ENCODE measurements at regions not wholly inside any gene's neighbourhood (a gene's known extent, or its start where the extent isn't known, plus 50 kb on each side); places are given as distances from the start of the nearest gene placed in this dataset.

DNA sequence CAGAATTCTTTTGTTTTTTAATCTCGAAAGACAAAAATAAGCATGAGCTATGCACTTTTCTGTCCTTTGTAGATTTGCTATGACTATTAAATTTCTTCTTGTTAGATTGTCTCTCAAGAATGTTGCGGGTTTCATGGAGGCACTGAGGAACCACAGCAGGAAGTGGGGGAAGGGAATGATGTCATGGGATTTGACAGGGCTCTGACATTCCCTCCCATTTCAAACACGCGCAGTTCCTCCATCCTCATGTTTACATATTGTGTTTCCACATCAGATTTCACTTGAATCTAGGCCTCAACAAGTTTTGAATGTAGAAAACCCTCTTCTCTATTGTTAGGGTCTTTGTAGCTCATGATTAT lies 154.8 kb downstream of the PALM2AKAP2 start:
- H3K4me3 ChIP-seq (ENCODE audit: low read depth, low read length): no peak overlapping the region
- no peak overlapping the region for H3K4me2 ChIP-seq (ENCODE audit: low read length)
- H3K79me2 ChIP-seq: no peaks in the 10 kb centered on the region
- H3K36me3 ChIP-seq (ENCODE audit: control insufficient read depth, insufficient read depth, low read length): no peaks in the 10 kb centered on the region
- no peaks in the 10 kb centered on the region for H3K9me3 ChIP-seq (ENCODE audit: control insufficient read depth, low read length)
- no peak overlapping the region for H2AFZ ChIP-seq
- no peak overlapping the region for H3K9ac ChIP-seq
- no peaks in the 10 kb centered on the region for H3K27me3 ChIP-seq (ENCODE audit: control insufficient read depth, insufficient read depth, low read length)
- no peak overlapping the region for H3K27ac ChIP-seq
- TF ChIP-seq, protein P1, sequence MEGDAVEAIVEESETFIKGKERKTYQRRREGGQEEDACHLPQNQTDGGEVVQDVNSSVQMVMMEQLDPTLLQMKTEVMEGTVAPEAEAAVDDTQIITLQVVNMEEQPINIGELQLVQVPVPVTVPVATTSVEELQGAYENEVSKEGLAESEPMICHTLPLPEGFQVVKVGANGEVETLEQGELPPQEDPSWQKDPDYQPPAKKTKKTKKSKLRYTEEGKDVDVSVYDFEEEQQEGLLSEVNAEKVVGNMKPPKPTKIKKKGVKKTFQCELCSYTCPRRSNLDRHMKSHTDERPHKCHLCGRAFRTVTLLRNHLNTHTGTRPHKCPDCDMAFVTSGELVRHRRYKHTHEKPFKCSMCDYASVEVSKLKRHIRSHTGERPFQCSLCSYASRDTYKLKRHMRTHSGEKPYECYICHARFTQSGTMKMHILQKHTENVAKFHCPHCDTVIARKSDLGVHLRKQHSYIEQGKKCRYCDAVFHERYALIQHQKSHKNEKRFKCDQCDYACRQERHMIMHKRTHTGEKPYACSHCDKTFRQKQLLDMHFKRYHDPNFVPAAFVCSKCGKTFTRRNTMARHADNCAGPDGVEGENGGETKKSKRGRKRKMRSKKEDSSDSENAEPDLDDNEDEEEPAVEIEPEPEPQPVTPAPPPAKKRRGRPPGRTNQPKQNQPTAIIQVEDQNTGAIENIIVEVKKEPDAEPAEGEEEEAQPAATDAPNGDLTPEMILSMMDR (IDR thresholded peaks at IDR 0.05): no peak
- no peaks in the 10 kb centered on the region for H3K4me1 ChIP-seq

DNA sequence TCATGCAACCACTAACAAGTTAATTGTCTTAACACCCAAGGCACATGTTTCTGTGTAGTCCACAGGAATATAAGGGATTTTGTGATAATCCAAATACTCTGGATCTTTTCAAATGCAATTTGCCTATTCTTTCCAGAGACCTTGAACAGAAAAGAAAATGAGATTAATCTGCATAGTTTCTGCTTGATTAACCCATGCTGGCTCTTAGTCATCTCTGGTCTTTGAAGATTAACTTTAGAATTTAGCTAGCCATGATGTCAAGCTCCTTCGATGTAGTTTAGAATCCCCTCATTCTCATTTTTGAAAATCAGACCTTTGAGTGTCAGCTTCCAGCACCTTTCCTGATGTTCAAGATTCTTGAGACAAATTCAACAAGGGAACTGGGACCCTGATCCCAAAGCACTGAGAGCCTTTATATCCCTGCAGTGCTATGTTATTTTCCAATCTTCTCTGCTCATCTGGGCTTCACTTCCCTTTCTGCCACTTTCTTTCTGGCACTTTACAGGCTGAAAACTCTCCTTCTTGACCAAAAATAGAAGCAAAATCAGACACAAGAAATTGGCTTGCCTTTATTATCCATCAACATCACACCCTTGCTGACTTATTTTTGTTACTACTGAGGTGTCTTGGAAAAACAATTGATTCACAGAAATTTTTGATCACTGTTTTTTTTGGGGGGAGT lies 155.5 kb downstream of the PALM2AKAP2 start:
- Histone ChIP-seq H3K4me1 (no peaks in the 10 kb centered on the region), H3K79me2 (no peaks in the 10 kb centered on the region), H2AFZ (no peak overlapping the region), H3K4me3 (ENCODE audit: low read depth, low read length) (no peak overlapping the region), H3K9me3 (ENCODE audit: control insufficient read depth, low read length) (no peaks in the 10 kb centered on the region), H3K4me2 (ENCODE audit: low read length) (no peak overlapping the region), H3K27me3 (ENCODE audit: control insufficient read depth, insufficient read depth, low read length) (no peaks in the 10 kb centered on the region), H3K9ac (no peak overlapping the region), H3K36me3 (ENCODE audit: control insufficient read depth, insufficient read depth, low read length) (no peaks in the 10 kb centered on the region), H3K27ac (no peak overlapping the region)
- TF ChIP-seq, protein P1 (IDR thresholded peaks at IDR 0.05): no peak

DNA sequence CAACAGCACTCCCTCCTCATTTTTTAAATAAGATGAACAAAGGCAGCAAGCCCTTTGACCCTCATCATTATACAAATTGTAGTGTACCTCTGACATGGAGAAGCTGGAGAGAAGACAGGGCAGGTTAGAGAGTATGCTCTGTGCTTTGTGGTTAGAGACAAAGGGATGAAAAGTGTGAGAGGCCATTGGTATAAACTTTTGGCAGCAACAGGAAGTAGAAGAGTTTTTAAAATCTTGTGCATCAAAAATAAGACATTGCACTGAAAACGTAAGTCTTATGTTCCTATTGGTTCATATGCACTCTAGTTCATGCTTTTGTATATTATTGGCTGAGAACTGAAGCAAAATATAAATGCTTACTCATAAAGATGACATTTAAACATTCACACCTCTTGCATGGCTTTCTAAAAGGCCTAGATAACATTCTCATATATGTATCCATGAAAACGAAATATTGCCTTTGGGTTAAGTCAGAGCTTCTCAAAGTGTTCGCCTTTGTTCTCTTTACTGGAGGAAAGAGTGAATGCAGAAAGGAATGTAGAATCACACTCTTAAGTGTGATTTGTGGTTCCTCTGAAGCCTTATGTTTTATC lies 158.0 kb downstream of the PALM2AKAP2 start:
- Histone ChIP-seq H3K27ac (no peak overlapping the region), H3K9me3 (ENCODE audit: control insufficient read depth, low read length) (no peaks in the 10 kb centered on the region), H3K4me1 (no peaks in the 10 kb centered on the region), H3K4me3 (ENCODE audit: low read depth, low read length) (no peak overlapping the region), H3K9ac (no peak overlapping the region), H3K79me2 (no peaks in the 10 kb centered on the region), H3K4me2 (ENCODE audit: low read length) (no peak overlapping the region), H2AFZ (no peak overlapping the region), H3K27me3 (ENCODE audit: control insufficient read depth, insufficient read depth, low read length) (no peaks in the 10 kb centered on the region), H3K36me3 (ENCODE audit: control insufficient read depth, insufficient read depth, low read length) (no peaks in the 10 kb centered on the region)
- TF ChIP-seq, protein P1 (IDR thresholded peaks at IDR 0.05): no peak

DNA sequence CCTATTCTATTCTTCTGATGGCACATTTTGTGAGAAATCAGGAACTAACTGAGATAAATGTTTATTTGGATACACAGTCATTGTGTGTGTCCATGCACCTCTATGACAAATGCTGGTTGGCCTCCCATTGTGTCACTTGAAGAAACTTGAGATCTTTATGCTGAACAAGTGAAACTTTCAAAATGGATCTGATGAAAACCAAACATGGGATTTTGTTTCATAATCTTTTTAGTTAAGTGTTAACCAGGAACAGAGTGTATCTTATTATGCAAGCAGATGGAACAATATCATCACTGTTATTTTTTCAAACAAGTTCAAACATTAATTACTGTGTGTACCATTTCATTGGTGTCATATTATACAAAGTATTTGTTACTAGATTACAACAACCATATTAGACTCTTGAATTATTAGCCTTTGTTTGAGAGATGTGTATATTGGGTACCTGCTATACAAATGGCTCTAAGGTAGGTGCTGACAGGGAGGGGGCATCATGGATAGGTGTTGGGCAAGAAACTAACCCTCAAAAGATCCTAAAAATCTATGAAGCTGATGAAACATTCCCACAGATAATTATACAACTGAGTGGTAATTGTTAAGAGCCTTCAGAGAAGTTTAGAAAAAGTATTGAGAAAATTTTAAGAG lies 159.8 kb downstream of the PALM2AKAP2 start:
- no peaks in the 10 kb centered on the region for H3K27me3 ChIP-seq (ENCODE audit: control insufficient read depth, insufficient read depth, low read length)
- H3K4me2 ChIP-seq (ENCODE audit: low read length): no peak overlapping the region
- no peaks in the 10 kb centered on the region for H3K36me3 ChIP-seq (ENCODE audit: control insufficient read depth, insufficient read depth, low read length)
- H2AFZ ChIP-seq: no peak overlapping the region
- no peaks in the 10 kb centered on the region for H3K4me1 ChIP-seq
- TF ChIP-seq, protein P1 (IDR thresholded peaks at IDR 0.05): no peak
- H3K9me3 ChIP-seq (ENCODE audit: control insufficient read depth, low read length): no peaks in the 10 kb centered on the region
- H3K79me2 ChIP-seq: no peaks in the 10 kb centered on the region
- H3K4me3 ChIP-seq (ENCODE audit: low read depth, low read length): no peak overlapping the region
- H3K27ac ChIP-seq: no peak overlapping the region
- H3K9ac ChIP-seq: no peak overlapping the region

All from parathyroid adenoma (tissue), 2 donors.